GM12878 (cell line): ENCODE measurements at regions not wholly inside any gene's neighbourhood (a gene's known extent, or its start where the extent isn't known, plus 50 kb on each side); places are given as distances from the start of the nearest gene placed in this dataset.
"Not testable (repeated sequence)": the region's sequence is repeated elsewhere in the genome, so short reads cannot be mapped to it uniquely, and the experiment has no call there.

Experiments used
- ATAC-seq: fragments of 200-7000 bp; cut with Tn5 transposase; 3 replicates; pipeline ENCODE4 v1.9.1; 2020; ENCODE audit warnings: mild to moderate bottlenecking, moderate library complexity
- BruUV-seq: library from RNA; stranded (reverse); fragments of 400-500 nt; replicated peaks from 2 replicates; lab custom pipeline; 2021; lab: Mats Ljungman, UMichigan
- CTCF ChIA-PET: fragments of 300-600 bp; sonication (Branson Sonifier 250); formaldehyde crosslinking; extraction: SDS; loops from one replicate; lab custom pipeline; 2021; ENCODE audit warnings: inconsistent platforms; lab: Yijun Ruan, JAX
- POLR2A ChIA-PET: fragments of 350-600 bp; formaldehyde crosslinking; extraction: SDS; loops from one replicate; lab custom pipeline; 2021; ENCODE audit warnings: inconsistent platforms; lab: Charles Lee
- RAD21 ChIA-PET: fragments of 300-600 bp; sonication (Branson Sonifier 250); formaldehyde crosslinking; loops from one replicate; lab custom pipeline; 2023; ENCODE audit warnings: antibody characterized with exemption; ENCODE audit not compliant: unreplicated experiment; lab: Charles Lee
- SMC1A ChIA-PET: fragments of 300-600 bp; sonication (Branson Sonifier 250); formaldehyde crosslinking; loops from one replicate; lab custom pipeline; 2023; ENCODE audit not compliant: unreplicated experiment, uncharacterized antibody; lab: Charles Lee
- DNase-seq: peaks from one replicate; pipeline ENCODE4 v3.0.0-alpha.2; 2011; ENCODE audit warnings: low read depth, low spot score
- FAIRE-seq: peaks from 3 replicates; lab custom pipeline; 2011; peaks lifted over from hg19 to GRCh38; lab: Jason Lieb, UNC
- H2AFZ ChIP-seq: 2 replicates; pipeline ENCODE4 v1.6.0; 2011; ENCODE audit warnings: low read depth, low read length, control low read depth; ENCODE audit not compliant: control insufficient read depth
- H3K27ac ChIP-seq: 2 replicates; pipeline ENCODE4 v1.5.1; 2011; ENCODE audit warnings: control low read depth; ENCODE audit not compliant: control insufficient read depth, insufficient read depth
- H3K27me3 ChIP-seq, 2 experiments: replicated peaks in 1 of 2; 2 replicates each; pipeline versions ENCODE4 v1.6.0 to v1.6.1; 2011; ENCODE audit warnings: low read length in 1 of 2; ENCODE audit not compliant: control insufficient read depth in 2 of 2, insufficient read depth in 2 of 2
- H3K36me3 ChIP-seq, 2 experiments: 2 replicates each; pipeline ENCODE4 v1.5.1; 2011; ENCODE audit warnings: low read length in 1 of 2; ENCODE audit not compliant: control insufficient read depth in 2 of 2, insufficient read depth in 2 of 2
- H3K4me1 ChIP-seq: 2 replicates; pipeline ENCODE4 v1.6.1; 2011; ENCODE audit warnings: mild to moderate bottlenecking, low read length, moderate library complexity, mixed read lengths; ENCODE audit not compliant: control insufficient read depth, insufficient read depth
- H3K4me2 ChIP-seq: 2 replicates; pipeline ENCODE4 v1.6.0; 2011; ENCODE audit warnings: control low read depth; ENCODE audit not compliant: control insufficient read depth, insufficient read depth
- H3K4me3 ChIP-seq: fragments of 200-600 bp; sonication (generic); 2 replicates; pipeline ENCODE4 v1.5.1; 2016
- H3K79me2 ChIP-seq: 2 replicates; pipeline ENCODE4 v1.6.0; 2011; ENCODE audit warnings: low read length; ENCODE audit not compliant: control insufficient read depth, insufficient read depth
- H3K9ac ChIP-seq: 2 replicates; pipeline ENCODE4 v1.8.0; 2011; ENCODE audit warnings: low read length, control low read depth, mixed read lengths; ENCODE audit not compliant: control insufficient read depth, insufficient read depth
- H3K9me3 ChIP-seq: replicated peaks from 3 replicates; pipeline ENCODE4 v1.5.1; 2011; ENCODE audit warnings: mild to moderate bottlenecking, low read length; ENCODE audit not compliant: control insufficient read depth, insufficient read depth
- H4K20me1 ChIP-seq: 2 replicates; pipeline ENCODE4 v1.6.0; 2011; ENCODE audit not compliant: control insufficient read depth, insufficient read depth
- WGBS: methylation state at CpG from one replicate; pipeline ENCODE4 v1.1.6; 2016; ENCODE audit warnings: low lambda C conversion rate; ENCODE audit not compliant: insufficient replicate concordance, insufficient coverage; ENCODE audit errors: missing lambda C conversion rate; 5-methylcytosine and 5-hydroxymethylcytosine counted together
- in situ Hi-C: fragments of 300-500 bp; cut with MboI; formaldehyde crosslinking; loops from 9 replicates; pipeline ENCODE4 v1.14.3; 2018; ENCODE audit warnings: mixed read lengths
- intact Hi-C: fragments of 100-400 bp; cut with micrococcal nuclease; formaldehyde crosslinking; loops from one replicate; pipeline ENCODE4 v1.14.2; 2022; ENCODE audit not compliant: unreplicated experiment
- TF ChIP-seq, protein P1 (sequence below): fragments of 450-650 bp; formaldehyde crosslinking; IDR thresholded peaks from 2 replicates; pipeline ENCODE4 v1.4.0; 2020; ENCODE audit warnings: mild to moderate bottlenecking, moderate library complexity

DNA sequence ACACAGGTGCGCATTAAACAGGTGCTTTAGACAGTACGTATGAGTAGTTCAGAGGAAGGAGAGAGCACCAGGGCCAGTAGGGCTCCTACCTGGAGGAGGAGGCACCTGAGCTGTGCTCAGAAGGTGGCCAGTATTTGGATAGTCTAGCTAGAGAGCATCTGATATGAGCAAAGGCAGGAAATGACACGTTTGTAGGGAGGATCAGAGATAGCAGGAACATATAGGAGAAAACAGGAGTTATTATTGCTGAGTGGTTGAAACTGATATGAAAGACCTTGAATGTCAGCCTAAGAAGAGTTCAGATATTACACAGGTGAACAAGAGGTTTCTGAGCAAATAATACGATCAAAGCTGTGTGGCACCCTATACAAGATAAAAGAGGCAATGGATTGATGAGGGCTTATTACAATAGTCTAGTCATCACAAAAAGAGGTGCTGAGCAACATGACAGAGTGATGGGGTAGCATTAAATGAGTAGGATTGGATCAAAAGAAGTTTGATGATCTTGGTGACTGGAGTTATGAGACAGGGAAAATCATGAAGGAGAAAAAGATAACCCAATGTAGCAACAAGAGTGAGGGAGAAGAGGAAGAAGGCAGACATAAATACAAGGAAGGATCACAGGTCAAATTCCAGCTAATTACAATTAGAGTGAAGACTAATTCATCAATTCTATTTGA, 69.8 kb upstream of the HIVEP1 start:
- no peak for FAIRE-seq
- no peaks in the 10 kb centered on the region for H4K20me1 ChIP-seq
- no peak for ATAC-seq
- no peak for DNase-seq
- no peaks in the 10 kb centered on the region for H3K36me3 ChIP-seq
- ChIA-PET RAD21 (no interaction called here), CTCF (interaction anchor here (1.0 to 1.2 kb wide), 3 partner anchors 10 to 64 kb away, joined by 3 to 4 read pairs (median 3); no protein-coding TSS in a partner anchor), SMC1A (interaction anchor here (1.2 to 2.3 kb wide), 3 partner anchors 11 to 26 kb away, joined by 3 to 7 read pairs (median 4); no protein-coding TSS in a partner anchor), POLR2A (no interaction called here)
- no peak overlapping the region for H3K9ac ChIP-seq
- TF ChIP-seq, protein P1, sequence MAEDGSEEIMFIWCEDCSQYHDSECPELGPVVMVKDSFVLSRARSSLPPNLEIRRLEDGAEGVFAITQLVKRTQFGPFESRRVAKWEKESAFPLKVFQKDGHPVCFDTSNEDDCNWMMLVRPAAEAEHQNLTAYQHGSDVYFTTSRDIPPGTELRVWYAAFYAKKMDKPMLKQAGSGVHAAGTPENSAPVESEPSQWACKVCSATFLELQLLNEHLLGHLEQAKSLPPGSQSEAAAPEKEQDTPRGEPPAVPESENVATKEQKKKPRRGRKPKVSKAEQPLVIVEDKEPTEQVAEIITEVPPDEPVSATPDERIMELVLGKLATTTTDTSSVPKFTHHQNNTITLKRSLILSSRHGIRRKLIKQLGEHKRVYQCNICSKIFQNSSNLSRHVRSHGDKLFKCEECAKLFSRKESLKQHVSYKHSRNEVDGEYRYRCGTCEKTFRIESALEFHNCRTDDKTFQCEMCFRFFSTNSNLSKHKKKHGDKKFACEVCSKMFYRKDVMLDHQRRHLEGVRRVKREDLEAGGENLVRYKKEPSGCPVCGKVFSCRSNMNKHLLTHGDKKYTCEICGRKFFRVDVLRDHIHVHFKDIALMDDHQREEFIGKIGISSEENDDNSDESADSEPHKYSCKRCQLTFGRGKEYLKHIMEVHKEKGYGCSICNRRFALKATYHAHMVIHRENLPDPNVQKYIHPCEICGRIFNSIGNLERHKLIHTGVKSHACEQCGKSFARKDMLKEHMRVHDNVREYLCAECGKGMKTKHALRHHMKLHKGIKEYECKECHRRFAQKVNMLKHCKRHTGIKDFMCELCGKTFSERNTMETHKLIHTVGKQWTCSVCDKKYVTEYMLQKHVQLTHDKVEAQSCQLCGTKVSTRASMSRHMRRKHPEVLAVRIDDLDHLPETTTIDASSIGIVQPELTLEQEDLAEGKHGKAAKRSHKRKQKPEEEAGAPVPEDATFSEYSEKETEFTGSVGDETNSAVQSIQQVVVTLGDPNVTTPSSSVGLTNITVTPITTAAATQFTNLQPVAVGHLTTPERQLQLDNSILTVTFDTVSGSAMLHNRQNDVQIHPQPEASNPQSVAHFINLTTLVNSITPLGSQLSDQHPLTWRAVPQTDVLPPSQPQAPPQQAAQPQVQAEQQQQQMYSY (CRISPR knock-in tag) = no peak
- 59% methylated on average over 4 of the region's 4 CpGs for WGBS
- no peaks in the 10 kb centered on the region; the same call in 2 of the 3 replicates for H3K9me3 ChIP-seq
- H3K4me2 ChIP-seq = no peak overlapping the region
- no peaks in the 10 kb centered on the region for H3K27me3 ChIP-seq
- in situ Hi-C loops = no loop called here
- H3K4me1 ChIP-seq = no peaks in the 10 kb centered on the region; the same call in 1 of the 2 replicates
- no TSS peak for BruUV-seq
- no peak overlapping the region for H2AFZ ChIP-seq
- intact Hi-C loops = no loop called here
- H3K79me2 ChIP-seq = no peaks in the 10 kb centered on the region
- H3K4me3 ChIP-seq = no peak overlapping the region
- no peak overlapping the region for H3K27ac ChIP-seq

DNA sequence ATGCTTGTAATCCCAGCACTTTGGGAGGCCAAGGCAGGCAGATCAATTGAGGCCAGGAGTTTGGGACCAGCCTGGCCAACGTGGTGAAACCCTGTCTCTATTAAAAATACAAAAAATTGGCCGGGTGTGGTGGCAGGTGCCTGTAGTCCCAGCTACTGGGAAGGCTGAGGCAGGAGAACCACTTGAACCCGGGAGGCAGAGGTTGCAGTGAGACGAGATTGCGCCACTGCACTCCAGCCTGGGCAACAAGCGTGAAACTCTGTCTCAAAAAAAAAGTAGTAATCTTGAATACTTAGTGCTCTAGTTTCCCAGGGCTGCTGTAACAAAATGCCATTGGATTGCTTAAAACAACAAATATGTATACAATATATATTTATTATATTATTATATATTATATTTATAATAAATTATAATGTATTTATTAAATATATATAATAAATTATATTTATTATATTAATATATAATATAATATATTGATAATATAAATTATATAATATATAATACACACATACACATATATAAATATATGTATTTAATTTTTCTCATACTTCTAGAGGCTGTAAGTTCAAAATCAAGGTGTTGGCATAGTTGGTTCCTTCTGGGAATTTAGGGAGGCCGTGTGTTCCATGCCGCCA, 71.5 kb upstream of the HIVEP1 start:
- POLR2A ChIA-PET, H3K4me1 ChIP-seq, H4K20me1 ChIP-seq, H3K4me2 ChIP-seq, H3K27ac ChIP-seq, H3K4me3 ChIP-seq, CTCF ChIA-PET, H3K36me3 ChIP-seq, RAD21 ChIA-PET, H3K9ac ChIP-seq, H3K9me3 ChIP-seq, ATAC-seq, H2AFZ ChIP-seq, intact Hi-C loops, H3K27me3 ChIP-seq, in situ Hi-C loops, FAIRE-seq, BruUV-seq, H3K79me2 ChIP-seq, DNase-seq: not testable (repeated sequence)
- SMC1A ChIA-PET = interaction anchor here (1.3 kb wide), 1 partner anchor 11 kb away, joined by 4 read pairs; no protein-coding TSS in a partner anchor
- WGBS = 71% methylated on average over 8 of the region's 8 CpGs
